BLaER1 (cell line): ENCODE measurements at regions not wholly inside any gene's neighbourhood (a gene's known extent, or its start where the extent isn't known, plus 50 kb on each side); places are given as distances from the start of the nearest gene placed in this dataset.

Source experiments
- H3K27ac ChIP-seq: shearing (Covaris generic); formaldehyde crosslinking; 2 replicates; pipeline ENCODE4 v1.8.1; 2022
- H3K27me3 ChIP-seq: shearing (Covaris generic); formaldehyde crosslinking; 2 replicates; pipeline ENCODE4 v1.8.1; 2022
- H3K36me3 ChIP-seq: shearing (Covaris generic); formaldehyde crosslinking; 2 replicates; pipeline ENCODE4 v1.8.1; 2022
- H3K4me1 ChIP-seq: shearing (Covaris generic); formaldehyde crosslinking; 2 replicates; pipeline ENCODE4 v1.8.1; 2022
- H3K4me2 ChIP-seq: shearing (Covaris generic); formaldehyde crosslinking; 2 replicates; pipeline ENCODE4 v1.8.1; 2022
- H3K4me3 ChIP-seq: shearing (Covaris generic); formaldehyde crosslinking; 2 replicates; pipeline ENCODE4 v1.8.1; 2022
- H3K9ac ChIP-seq: shearing (Covaris generic); formaldehyde crosslinking; 2 replicates; pipeline ENCODE4 v1.8.1; 2022
- H3K9me3 ChIP-seq: shearing (Covaris generic); formaldehyde crosslinking; 2 replicates; pipeline ENCODE4 v1.8.1; 2022
- H4K20me1 ChIP-seq: shearing (Covaris generic); formaldehyde crosslinking; 2 replicates; pipeline ENCODE4 v1.8.1; 2022
- Cebpa-rat ChIP-seq: shearing (Covaris generic); IDR thresholded peaks from 2 replicates; pipeline ENCODE4 v1.8.1; 2022

DNA sequence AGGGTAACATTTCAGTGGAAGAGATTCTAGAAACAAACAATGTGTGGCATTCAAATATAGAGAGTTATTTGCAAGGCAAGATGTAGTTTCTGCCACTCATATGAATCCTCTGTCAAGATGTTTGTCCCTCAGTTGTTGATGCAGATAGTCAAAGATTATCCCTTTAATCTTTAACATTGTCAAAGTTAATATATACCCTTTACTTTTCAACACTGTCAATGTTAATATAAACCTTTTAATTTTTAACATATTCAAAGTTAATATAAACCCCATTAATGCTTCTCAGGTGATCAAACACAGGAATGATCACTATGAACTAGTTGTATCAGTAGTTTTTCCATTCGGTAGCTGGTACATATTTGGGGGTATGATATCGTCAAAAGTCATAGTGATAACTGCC lies 51.9 kb upstream of the PICALM start:
- Histone ChIP-seq H3K4me3 (no peak overlapping the region), H3K4me1 (peaks cover 7% of the 10 kb centered on the region), H3K9me3 (no peaks in the 10 kb centered on the region), H3K27me3 (no peaks in the 10 kb centered on the region), H3K36me3 (no peaks in the 10 kb centered on the region), H4K20me1 (no peaks in the 10 kb centered on the region), H3K27ac (no peak overlapping the region), H3K9ac (no peak overlapping the region), H3K4me2 (no peak overlapping the region)
- TF ChIP-seq Cebpa-rat, result no peak

DNA sequence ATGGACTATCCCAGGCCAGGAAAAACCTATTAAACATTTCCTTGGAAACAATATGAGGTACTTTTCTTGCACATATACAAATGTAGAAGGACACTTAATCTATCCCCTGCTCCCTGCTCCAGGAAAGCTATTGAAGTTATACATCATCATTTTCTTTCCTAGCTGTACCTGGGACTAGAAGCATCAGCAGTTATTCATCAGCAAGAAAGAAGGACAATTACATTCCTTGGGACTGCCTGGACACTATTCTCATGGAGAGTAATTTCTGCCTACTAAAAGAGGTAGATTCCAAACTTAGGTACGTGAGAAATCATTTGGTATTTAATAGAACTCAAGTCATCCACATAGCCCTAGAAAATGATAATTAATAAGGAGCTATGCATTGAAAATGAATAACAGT lies 51.0 kb upstream of the PICALM start:
- Histone ChIP-seq H3K36me3 (no peaks in the 10 kb centered on the region), H3K9ac (no peak overlapping the region), H3K4me3 (no peak overlapping the region), H3K4me2 (no peak overlapping the region), H3K27ac (no peak overlapping the region), H3K4me1 (peaks cover 7% of the 10 kb centered on the region), H4K20me1 (no peaks in the 10 kb centered on the region), H3K9me3 (no peaks in the 10 kb centered on the region), H3K27me3 (no peaks in the 10 kb centered on the region)
- no peak for TF ChIP-seq Cebpa-rat

DNA sequence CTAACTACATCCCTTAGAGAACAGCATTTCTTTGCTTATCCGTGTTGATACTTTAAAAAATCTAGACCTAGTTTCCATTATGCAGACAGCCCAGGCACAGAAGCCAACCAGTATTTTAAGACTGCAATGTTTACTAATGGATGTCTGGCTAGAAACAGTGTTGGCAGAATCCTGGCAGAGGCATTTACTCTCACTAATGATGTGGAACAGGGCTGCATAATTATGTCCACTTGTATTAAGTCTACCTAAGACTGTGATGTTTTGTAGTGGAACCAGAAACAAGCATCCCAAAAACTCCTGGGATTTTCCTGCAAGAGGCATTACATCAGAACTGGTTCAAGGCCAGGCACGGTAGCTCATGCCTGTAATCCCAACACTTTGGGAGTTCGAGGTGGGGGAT lies 50.2 kb upstream of the PICALM start:
- Histone ChIP-seq H4K20me1 (no peaks in the 10 kb centered on the region), H3K9ac (no peak overlapping the region), H3K4me2 (no peak overlapping the region), H3K36me3 (no peaks in the 10 kb centered on the region), H3K4me3 (no peak overlapping the region), H3K27ac (no peak overlapping the region), H3K9me3 (no peaks in the 10 kb centered on the region), H3K27me3 (no peaks in the 10 kb centered on the region), H3K4me1 (peaks cover 7% of the 10 kb centered on the region)
- TF ChIP-seq Cebpa-rat, result no peak
